ENCODE measurements at regions not wholly inside any gene's neighbourhood (a gene's known extent, or its start where the extent isn't known, plus 50 kb on each side); places are given as distances from the start of the nearest gene placed in this dataset.
A peak's percentile ranks its signal among the peaks of the same experiment; 100 is the strongest.

- DNase-seq (no peak), ATAC-seq (ENCODE audit: insufficient read depth, low FRiP score) (no peak)
- Histone ChIP-seq H3K9ac (ENCODE audit: insufficient read depth in 1 of 2, low read length in 2 of 2) (no peak overlapping the region), H3K36me3 (ENCODE audit: control insufficient read depth in 4 of 4, insufficient read depth in 4 of 4, low read length in 4 of 4) (no peaks in the 10 kb centered on the region), H3K4me1 (ENCODE audit: control insufficient read depth in 5 of 5, insufficient read depth in 5 of 5, low read length in 5 of 5) (peaks cover 0 to 3% (median 0%) of the 10 kb centered on the region in 5 donors), H3K27me3 (ENCODE audit: control insufficient read depth in 3 of 3, insufficient read depth in 3 of 3, low read length in 2 of 3) (no peaks in the 10 kb centered on the region), H3K4me3 (no peak overlapping the region), H3K27ac (ENCODE audit: low read depth in 1 of 2, low read length in 1 of 2) (no peak overlapping the region), H3K9me3 (ENCODE audit: control insufficient read depth in 4 of 4, insufficient read depth in 3 of 4, low read length in 3 of 4) (no peaks in the 10 kb centered on the region)
- TF ChIP-seq, protein P1, sequence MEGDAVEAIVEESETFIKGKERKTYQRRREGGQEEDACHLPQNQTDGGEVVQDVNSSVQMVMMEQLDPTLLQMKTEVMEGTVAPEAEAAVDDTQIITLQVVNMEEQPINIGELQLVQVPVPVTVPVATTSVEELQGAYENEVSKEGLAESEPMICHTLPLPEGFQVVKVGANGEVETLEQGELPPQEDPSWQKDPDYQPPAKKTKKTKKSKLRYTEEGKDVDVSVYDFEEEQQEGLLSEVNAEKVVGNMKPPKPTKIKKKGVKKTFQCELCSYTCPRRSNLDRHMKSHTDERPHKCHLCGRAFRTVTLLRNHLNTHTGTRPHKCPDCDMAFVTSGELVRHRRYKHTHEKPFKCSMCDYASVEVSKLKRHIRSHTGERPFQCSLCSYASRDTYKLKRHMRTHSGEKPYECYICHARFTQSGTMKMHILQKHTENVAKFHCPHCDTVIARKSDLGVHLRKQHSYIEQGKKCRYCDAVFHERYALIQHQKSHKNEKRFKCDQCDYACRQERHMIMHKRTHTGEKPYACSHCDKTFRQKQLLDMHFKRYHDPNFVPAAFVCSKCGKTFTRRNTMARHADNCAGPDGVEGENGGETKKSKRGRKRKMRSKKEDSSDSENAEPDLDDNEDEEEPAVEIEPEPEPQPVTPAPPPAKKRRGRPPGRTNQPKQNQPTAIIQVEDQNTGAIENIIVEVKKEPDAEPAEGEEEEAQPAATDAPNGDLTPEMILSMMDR (IDR thresholded peaks at IDR 0.05; ENCODE audit: control extremely low read depth, extremely low read depth): no peak
- whole genome bisulfite sequencing, 2 donors: 71 to 74% methylated on average over 8 of the region's 8 CpGs
These were observed 54.5 kb upstream of the SLC35C1 start for GRCh38 chr11:45750439-45750838.

- DNase-seq: no peak
- H3K9me3 ChIP-seq (ENCODE audit: control insufficient read depth in 4 of 4, insufficient read depth in 3 of 4, low read length in 3 of 4): no peaks in the 10 kb centered on the region
- TF ChIP-seq, protein P1 (IDR thresholded peaks at IDR 0.05; ENCODE audit: control extremely low read depth, extremely low read depth): no peak
These were observed 56.1 kb upstream of the SLC35C1 start for GRCh38 chr11:45748801-45749200.

DNA sequence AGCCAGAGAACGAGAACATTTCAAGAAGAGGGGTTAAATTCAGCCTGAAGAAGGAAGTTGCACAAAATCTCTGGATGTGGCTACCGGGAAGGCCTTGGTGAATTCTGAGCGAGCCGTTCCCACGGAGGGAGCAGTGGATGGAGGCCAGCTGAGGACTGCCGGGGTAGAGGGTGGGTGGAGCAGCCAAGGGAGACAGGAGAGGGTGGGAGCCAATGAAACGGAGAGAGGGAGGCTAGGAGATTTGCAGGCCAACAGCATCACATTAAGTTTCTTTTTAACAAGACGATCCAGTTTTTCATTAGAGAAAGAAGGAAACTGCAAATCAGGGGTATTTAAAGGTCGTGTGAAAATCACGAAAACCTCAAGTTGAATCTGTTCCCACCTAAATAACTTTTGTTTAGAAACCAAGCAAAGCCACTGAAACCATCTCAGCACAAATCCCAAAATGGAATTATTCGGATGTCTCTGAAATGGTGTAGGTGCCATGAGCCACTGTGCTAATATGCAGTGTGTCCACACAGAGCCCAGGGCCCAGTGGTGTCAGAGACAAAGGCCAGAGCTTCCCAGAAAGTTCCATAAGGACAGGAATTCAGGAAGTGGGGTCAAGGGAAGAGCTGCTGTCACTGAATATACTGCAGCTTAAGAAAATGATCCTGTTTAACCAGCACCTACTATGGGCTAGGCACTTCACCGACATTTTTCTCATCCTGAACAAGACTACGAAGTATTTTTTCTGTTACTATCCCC lies 59.7 kb upstream of the SLC35C1 start:
- Histone ChIP-seq H3K36me3 (ENCODE audit: control insufficient read depth in 4 of 4, insufficient read depth in 4 of 4, low read length in 4 of 4) (no peaks in the 10 kb centered on the region), H3K9ac (ENCODE audit: insufficient read depth in 1 of 2, low read length in 2 of 2) (no peak overlapping the region), H3K4me3 (no peak overlapping the region), H3K4me1 (ENCODE audit: control insufficient read depth in 5 of 5, insufficient read depth in 5 of 5, low read length in 5 of 5) (no peaks in the 10 kb centered on the region), H3K27me3 (ENCODE audit: control insufficient read depth in 3 of 3, insufficient read depth in 3 of 3, low read length in 2 of 3) (no peaks in the 10 kb centered on the region), H3K27ac (ENCODE audit: low read depth in 1 of 2, low read length in 1 of 2) (no peak overlapping the region), H3K9me3 (ENCODE audit: control insufficient read depth in 4 of 4, insufficient read depth in 3 of 4, low read length in 3 of 4) (no peaks in the 10 kb centered on the region)
- TF ChIP-seq, protein P1 (IDR thresholded peaks at IDR 0.05; ENCODE audit: control extremely low read depth, extremely low read depth): no peak
- ATAC-seq (ENCODE audit: insufficient read depth, low FRiP score) (no peak), DNase-seq (peak in 2 of 3 donors; percentile 24 to 47)
- 52 to 56% methylated on average over 13 of the region's 13 CpGs for WGBS, 2 donors

More at GRCh38 chr11:45748801-45749200, 56.1 kb upstream of the SLC35C1 start:
- no peaks in the 10 kb centered on the region for H3K4me1 ChIP-seq (ENCODE audit: control insufficient read depth in 5 of 5, insufficient read depth in 5 of 5, low read length in 5 of 5)
- no peaks in the 10 kb centered on the region for H3K36me3 ChIP-seq (ENCODE audit: control insufficient read depth in 4 of 4, insufficient read depth in 4 of 4, low read length in 4 of 4)
- ATAC-seq (ENCODE audit: insufficient read depth, low FRiP score): no peak
- no peak overlapping the region for H3K4me3 ChIP-seq
- no peak overlapping the region for H3K9ac ChIP-seq (ENCODE audit: insufficient read depth in 1 of 2, low read length in 2 of 2)
- H3K27me3 ChIP-seq (ENCODE audit: control insufficient read depth in 3 of 3, insufficient read depth in 3 of 3, low read length in 2 of 3): no peaks in the 10 kb centered on the region
- 89 to 95% methylated on average over 5 of the region's 5 CpGs for WGBS, 2 donors
- no peak overlapping the region for H3K27ac ChIP-seq (ENCODE audit: low read depth in 1 of 2, low read length in 1 of 2)
